ENCODE measurements at regions not wholly inside any gene's neighbourhood (a gene's known extent, or its start where the extent isn't known, plus 50 kb on each side); places are given as distances from the start of the nearest gene placed in this dataset.

DNA sequence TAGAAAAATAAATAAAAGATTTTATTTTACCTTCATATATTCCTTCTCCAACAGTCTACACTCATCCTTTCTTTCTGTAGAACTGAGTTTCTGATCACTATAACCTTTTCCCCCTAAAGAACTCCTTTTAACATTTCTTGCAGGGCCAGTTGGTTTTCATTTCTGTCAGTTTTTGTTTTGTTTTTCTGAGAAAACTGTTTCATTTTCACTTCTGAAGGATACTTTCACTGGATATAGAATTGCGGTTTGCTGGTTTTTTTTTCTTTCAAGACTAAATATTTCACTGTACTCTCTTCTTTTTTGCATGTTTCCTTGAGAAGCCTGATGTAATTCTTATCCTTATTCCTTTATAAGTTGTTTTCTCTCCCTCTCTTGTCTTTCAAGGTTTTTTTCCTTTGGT, 90.4 kb upstream of the EOLA2 start:
- H3K27ac ChIP-seq (replicated peaks), result no peak overlapping the region
- no peak for DNase-seq (ENCODE audit: low read depth in 1 of 2, low spot score in 1 of 2)
- no peaks in the 10 kb centered on the region for H3K27me3 ChIP-seq (ENCODE audit: insufficient read depth, poor library complexity, severe bottlenecking)
- TF ChIP-seq SPI1 (IDR thresholded peaks at IDR 0.05; ENCODE audit: borderline replicate concordance, low read depth) (no peak), GABPA (IDR thresholded peaks at IDR 0.05; ENCODE audit: low read depth) (no peak), POLR2AphosphoS5 (IDR thresholded peaks at IDR 0.05; ENCODE audit: low read depth) (no peak)
- TF ChIP-seq, protein P1, sequence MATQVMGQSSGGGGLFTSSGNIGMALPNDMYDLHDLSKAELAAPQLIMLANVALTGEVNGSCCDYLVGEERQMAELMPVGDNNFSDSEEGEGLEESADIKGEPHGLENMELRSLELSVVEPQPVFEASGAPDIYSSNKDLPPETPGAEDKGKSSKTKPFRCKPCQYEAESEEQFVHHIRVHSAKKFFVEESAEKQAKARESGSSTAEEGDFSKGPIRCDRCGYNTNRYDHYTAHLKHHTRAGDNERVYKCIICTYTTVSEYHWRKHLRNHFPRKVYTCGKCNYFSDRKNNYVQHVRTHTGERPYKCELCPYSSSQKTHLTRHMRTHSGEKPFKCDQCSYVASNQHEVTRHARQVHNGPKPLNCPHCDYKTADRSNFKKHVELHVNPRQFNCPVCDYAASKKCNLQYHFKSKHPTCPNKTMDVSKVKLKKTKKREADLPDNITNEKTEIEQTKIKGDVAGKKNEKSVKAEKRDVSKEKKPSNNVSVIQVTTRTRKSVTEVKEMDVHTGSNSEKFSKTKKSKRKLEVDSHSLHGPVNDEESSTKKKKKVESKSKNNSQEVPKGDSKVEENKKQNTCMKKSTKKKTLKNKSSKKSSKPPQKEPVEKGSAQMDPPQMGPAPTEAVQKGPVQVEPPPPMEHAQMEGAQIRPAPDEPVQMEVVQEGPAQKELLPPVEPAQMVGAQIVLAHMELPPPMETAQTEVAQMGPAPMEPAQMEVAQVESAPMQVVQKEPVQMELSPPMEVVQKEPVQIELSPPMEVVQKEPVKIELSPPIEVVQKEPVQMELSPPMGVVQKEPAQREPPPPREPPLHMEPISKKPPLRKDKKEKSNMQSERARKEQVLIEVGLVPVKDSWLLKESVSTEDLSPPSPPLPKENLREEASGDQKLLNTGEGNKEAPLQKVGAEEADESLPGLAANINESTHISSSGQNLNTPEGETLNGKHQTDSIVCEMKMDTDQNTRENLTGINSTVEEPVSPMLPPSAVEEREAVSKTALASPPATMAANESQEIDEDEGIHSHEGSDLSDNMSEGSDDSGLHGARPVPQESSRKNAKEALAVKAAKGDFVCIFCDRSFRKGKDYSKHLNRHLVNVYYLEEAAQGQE (IDR thresholded peaks at IDR 0.05; ENCODE audit: insufficient replicate concordance, low read depth), result no peak
- TF ChIP-seq, protein P2, sequence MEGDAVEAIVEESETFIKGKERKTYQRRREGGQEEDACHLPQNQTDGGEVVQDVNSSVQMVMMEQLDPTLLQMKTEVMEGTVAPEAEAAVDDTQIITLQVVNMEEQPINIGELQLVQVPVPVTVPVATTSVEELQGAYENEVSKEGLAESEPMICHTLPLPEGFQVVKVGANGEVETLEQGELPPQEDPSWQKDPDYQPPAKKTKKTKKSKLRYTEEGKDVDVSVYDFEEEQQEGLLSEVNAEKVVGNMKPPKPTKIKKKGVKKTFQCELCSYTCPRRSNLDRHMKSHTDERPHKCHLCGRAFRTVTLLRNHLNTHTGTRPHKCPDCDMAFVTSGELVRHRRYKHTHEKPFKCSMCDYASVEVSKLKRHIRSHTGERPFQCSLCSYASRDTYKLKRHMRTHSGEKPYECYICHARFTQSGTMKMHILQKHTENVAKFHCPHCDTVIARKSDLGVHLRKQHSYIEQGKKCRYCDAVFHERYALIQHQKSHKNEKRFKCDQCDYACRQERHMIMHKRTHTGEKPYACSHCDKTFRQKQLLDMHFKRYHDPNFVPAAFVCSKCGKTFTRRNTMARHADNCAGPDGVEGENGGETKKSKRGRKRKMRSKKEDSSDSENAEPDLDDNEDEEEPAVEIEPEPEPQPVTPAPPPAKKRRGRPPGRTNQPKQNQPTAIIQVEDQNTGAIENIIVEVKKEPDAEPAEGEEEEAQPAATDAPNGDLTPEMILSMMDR (IDR thresholded peaks at IDR 0.05; ENCODE audit: insufficient read depth, low read length), result no peak
- no peak overlapping the region for H3K4me3 ChIP-seq (replicated peaks; ENCODE audit: insufficient read depth, low read length)

DNA sequence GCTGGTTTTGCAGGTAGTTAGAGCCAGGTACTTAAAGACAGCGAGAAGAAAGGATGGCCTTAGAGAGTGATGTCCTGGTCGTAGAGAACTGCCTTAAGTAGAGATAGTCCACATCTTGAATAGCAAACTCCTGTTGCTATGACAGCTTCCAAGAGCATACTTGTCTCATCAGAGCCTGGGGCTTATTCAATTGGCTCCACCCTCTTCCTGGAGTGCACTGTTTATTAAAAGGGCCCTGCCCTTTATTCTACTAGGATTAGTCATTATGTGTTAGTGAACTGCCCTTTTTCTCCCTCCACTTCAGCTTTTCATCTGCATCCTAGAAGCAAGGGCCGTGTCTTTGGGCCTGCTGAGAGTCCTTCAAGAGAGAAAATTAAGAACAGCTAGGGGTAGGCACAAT, 94.5 kb upstream of the EOLA2 start:
- H3K27me3 ChIP-seq (ENCODE audit: insufficient read depth, poor library complexity, severe bottlenecking), result no peaks in the 10 kb centered on the region
- no peak for DNase-seq (ENCODE audit: low read depth in 1 of 2, low spot score in 1 of 2)
- TF ChIP-seq, protein P1 (IDR thresholded peaks at IDR 0.05; ENCODE audit: insufficient replicate concordance, low read depth), result no peak
- TF ChIP-seq GABPA (IDR thresholded peaks at IDR 0.05; ENCODE audit: low read depth) (no peak), SPI1 (IDR thresholded peaks at IDR 0.05; ENCODE audit: borderline replicate concordance, low read depth) (no peak), POLR2AphosphoS5 (IDR thresholded peaks at IDR 0.05; ENCODE audit: low read depth) (no peak)
- TF ChIP-seq, protein P2 (IDR thresholded peaks at IDR 0.05; ENCODE audit: insufficient read depth, low read length), result no peak
- no peak overlapping the region for H3K4me3 ChIP-seq (replicated peaks; ENCODE audit: insufficient read depth, low read length)
- no peak overlapping the region for H3K27ac ChIP-seq (replicated peaks)

DNA sequence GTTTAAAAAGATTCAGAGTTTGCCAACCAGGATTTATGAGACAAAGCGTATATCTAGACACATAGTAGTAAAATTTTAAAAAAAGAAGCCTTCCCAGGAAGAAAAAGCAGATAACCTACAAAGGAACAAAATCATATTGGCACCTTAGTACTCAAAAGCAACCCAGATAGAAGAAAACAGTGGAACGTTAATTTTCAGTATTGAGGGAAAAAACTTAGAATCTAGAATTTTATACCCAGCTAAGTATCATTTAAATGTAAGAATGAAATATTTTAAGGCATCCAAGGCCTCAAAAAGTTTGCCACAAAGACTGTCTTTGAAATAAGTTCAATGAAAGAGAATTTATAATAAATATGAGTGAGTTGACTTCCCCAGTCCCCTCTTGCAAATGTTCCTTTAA, 96.5 kb upstream of the EOLA2 start:
- H3K27me3 ChIP-seq (ENCODE audit: insufficient read depth, poor library complexity, severe bottlenecking), result no peaks in the 10 kb centered on the region
- no peak overlapping the region for H3K4me3 ChIP-seq (replicated peaks; ENCODE audit: insufficient read depth, low read length)
- DNase-seq (ENCODE audit: low read depth in 1 of 2, low spot score in 1 of 2), result no peak
- H3K27ac ChIP-seq (replicated peaks), result no peak overlapping the region
- TF ChIP-seq, protein P2 (IDR thresholded peaks at IDR 0.05; ENCODE audit: insufficient read depth, low read length), result no peak
- TF ChIP-seq GABPA (IDR thresholded peaks at IDR 0.05; ENCODE audit: low read depth), result no peak
- TF ChIP-seq POLR2AphosphoS5 (IDR thresholded peaks at IDR 0.05; ENCODE audit: low read depth), result no peak
- TF ChIP-seq, protein P1 (IDR thresholded peaks at IDR 0.05; ENCODE audit: insufficient replicate concordance, low read depth), result no peak
- no peak for TF ChIP-seq SPI1 (IDR thresholded peaks at IDR 0.05; ENCODE audit: borderline replicate concordance, low read depth)
